ENCODE measurements at regions not wholly inside any gene's neighbourhood (a gene's known extent, or its start where the extent isn't known, plus 50 kb on each side); places are given as distances from the start of the nearest gene placed in this dataset.

DNA sequence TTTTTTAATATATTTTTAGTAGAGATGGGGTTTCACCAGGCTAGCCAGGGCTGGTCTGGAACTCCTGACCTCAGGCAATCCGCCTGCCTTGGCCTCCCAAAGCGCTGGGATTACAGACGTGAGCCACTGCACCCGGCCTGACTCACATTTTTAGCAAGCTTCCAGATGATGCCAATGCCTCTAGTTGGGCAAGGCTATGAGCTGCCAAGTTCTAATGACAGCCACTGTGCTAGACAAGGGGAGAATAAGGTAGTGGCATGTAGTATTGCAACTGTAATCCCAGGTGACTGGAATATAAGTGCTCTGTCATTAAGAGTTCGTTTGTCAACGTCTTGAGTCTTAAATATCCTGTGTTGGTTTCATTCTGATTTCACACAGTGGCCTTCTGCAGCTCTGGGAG lies 96.7 kb downstream of the SLIT2 start (continued):
- TF ChIP-seq CC2D1A (CRISPR knock-in tag; IDR thresholded peaks at IDR 0.05) (no peak), ZNF510 (CRISPR knock-in tag; IDR thresholded peaks at IDR 0.05; ENCODE audit: low read depth) (no peak), ZNF780A (CRISPR knock-in tag; IDR thresholded peaks at IDR 0.05) (no peak), ZKSCAN5 (CRISPR knock-in tag; IDR thresholded peaks at IDR 0.05) (no peak), SP2 (CRISPR knock-in tag; IDR thresholded peaks at IDR 0.05) (no peak), ZNF577 (CRISPR knock-in tag; IDR thresholded peaks at IDR 0.05; ENCODE audit: borderline replicate concordance, low read depth) (no peak), ZKSCAN1 (IDR thresholded peaks at IDR 0.05; ENCODE audit: low read length) (no peak), MBNL3 (CRISPR knock-in tag; conservative IDR thresholded peaks at IDR 0.05) (no peak), ZSCAN9 (CRISPR knock-in tag; IDR thresholded peaks at IDR 0.05; ENCODE audit: borderline replicate concordance) (no peak)
- TF ChIP-seq, protein P1, sequence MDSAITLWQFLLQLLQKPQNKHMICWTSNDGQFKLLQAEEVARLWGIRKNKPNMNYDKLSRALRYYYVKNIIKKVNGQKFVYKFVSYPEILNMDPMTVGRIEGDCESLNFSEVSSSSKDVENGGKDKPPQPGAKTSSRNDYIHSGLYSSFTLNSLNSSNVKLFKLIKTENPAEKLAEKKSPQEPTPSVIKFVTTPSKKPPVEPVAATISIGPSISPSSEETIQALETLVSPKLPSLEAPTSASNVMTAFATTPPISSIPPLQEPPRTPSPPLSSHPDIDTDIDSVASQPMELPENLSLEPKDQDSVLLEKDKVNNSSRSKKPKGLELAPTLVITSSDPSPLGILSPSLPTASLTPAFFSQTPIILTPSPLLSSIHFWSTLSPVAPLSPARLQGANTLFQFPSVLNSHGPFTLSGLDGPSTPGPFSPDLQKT (CRISPR knock-in tag; IDR thresholded peaks at IDR 0.05; ENCODE audit: borderline replicate concordance): no peak
- TF ChIP-seq, protein P2, sequence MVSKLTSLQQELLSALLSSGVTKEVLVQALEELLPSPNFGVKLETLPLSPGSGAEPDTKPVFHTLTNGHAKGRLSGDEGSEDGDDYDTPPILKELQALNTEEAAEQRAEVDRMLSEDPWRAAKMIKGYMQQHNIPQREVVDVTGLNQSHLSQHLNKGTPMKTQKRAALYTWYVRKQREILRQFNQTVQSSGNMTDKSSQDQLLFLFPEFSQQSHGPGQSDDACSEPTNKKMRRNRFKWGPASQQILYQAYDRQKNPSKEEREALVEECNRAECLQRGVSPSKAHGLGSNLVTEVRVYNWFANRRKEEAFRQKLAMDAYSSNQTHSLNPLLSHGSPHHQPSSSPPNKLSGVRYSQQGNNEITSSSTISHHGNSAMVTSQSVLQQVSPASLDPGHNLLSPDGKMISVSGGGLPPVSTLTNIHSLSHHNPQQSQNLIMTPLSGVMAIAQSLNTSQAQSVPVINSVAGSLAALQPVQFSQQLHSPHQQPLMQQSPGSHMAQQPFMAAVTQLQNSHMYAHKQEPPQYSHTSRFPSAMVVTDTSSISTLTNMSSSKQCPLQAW (CRISPR knock-in tag; IDR thresholded peaks at IDR 0.05): no peak
- TF ChIP-seq, protein P3, sequence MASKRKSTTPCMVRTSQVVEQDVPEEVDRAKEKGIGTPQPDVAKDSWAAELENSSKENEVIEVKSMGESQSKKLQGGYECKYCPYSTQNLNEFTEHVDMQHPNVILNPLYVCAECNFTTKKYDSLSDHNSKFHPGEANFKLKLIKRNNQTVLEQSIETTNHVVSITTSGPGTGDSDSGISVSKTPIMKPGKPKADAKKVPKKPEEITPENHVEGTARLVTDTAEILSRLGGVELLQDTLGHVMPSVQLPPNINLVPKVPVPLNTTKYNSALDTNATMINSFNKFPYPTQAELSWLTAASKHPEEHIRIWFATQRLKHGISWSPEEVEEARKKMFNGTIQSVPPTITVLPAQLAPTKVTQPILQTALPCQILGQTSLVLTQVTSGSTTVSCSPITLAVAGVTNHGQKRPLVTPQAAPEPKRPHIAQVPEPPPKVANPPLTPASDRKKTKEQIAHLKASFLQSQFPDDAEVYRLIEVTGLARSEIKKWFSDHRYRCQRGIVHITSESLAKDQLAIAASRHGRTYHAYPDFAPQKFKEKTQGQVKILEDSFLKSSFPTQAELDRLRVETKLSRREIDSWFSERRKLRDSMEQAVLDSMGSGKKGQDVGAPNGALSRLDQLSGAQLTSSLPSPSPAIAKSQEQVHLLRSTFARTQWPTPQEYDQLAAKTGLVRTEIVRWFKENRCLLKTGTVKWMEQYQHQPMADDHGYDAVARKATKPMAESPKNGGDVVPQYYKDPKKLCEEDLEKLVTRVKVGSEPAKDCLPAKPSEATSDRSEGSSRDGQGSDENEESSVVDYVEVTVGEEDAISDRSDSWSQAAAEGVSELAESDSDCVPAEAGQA (IDR thresholded peaks at IDR 0.05; ENCODE audit: low read depth): no peak
- TF ChIP-seq, protein P3 (CRISPR knock-in tag; IDR thresholded peaks at IDR 0.05; ENCODE audit: borderline replicate concordance): no peak
- TF ChIP-seq, protein P4, sequence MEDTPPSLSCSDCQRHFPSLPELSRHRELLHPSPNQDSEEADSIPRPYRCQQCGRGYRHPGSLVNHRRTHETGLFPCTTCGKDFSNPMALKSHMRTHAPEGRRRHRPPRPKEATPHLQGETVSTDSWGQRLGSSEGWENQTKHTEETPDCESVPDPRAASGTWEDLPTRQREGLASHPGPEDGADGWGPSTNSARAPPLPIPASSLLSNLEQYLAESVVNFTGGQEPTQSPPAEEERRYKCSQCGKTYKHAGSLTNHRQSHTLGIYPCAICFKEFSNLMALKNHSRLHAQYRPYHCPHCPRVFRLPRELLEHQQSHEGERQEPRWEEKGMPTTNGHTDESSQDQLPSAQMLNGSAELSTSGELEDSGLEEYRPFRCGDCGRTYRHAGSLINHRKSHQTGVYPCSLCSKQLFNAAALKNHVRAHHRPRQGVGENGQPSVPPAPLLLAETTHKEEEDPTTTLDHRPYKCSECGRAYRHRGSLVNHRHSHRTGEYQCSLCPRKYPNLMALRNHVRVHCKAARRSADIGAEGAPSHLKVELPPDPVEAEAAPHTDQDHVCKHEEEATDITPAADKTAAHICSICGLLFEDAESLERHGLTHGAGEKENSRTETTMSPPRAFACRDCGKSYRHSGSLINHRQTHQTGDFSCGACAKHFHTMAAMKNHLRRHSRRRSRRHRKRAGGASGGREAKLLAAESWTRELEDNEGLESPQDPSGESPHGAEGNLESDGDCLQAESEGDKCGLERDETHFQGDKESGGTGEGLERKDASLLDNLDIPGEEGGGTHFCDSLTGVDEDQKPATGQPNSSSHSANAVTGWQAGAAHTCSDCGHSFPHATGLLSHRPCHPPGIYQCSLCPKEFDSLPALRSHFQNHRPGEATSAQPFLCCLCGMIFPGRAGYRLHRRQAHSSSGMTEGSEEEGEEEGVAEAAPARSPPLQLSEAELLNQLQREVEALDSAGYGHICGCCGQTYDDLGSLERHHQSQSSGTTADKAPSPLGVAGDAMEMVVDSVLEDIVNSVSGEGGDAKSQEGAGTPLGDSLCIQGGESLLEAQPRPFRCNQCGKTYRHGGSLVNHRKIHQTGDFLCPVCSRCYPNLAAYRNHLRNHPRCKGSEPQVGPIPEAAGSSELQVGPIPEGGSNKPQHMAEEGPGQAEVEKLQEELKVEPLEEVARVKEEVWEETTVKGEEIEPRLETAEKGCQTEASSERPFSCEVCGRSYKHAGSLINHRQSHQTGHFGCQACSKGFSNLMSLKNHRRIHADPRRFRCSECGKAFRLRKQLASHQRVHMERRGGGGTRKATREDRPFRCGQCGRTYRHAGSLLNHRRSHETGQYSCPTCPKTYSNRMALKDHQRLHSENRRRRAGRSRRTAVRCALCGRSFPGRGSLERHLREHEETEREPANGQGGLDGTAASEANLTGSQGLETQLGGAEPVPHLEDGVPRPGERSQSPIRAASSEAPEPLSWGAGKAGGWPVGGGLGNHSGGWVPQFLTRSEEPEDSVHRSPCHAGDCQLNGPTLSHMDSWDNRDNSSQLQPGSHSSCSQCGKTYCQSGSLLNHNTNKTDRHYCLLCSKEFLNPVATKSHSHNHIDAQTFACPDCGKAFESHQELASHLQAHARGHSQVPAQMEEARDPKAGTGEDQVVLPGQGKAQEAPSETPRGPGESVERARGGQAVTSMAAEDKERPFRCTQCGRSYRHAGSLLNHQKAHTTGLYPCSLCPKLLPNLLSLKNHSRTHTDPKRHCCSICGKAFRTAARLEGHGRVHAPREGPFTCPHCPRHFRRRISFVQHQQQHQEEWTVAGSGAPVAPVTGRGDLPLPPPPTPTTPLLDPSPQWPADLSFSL (CRISPR knock-in tag; IDR thresholded peaks at IDR 0.05): no peak
